ENCODE measurements at regions not wholly inside any gene's neighbourhood (a gene's known extent, or its start where the extent isn't known, plus 50 kb on each side); places are given as distances from the start of the nearest gene placed in this dataset.

DNA sequence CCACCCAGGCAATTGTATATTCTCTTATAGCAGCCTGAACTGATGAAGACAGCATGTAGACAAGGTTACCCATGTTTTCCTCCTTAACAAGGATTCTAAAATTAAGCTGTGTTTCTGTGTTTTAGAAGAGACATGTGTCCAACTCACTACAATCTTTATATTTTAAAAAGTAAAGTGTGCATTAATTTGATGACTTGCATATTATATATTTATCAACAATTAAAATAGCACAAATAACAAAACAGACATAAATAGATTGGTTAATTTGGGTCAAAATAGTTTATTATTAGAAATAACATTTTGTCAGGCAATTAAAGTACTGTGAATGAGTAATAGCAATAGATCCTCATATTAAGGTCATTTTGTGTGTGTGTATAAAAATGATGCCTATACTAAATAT, 357.1 kb downstream of the PDGFC start:
- no peak overlapping the region for H3K4me2 ChIP-seq
- Mint-ChIP-seq H3K27me3 (ENCODE audit: insufficient read depth, low read depth, poor library complexity) (no peaks in the 10 kb centered on the region), H3K27ac (no peak overlapping the region), H3K9me3 (no peaks in the 10 kb centered on the region), H3K4me3 (no peak overlapping the region), H3K36me3 (ENCODE audit: low read depth) (no peaks in the 10 kb centered on the region), H3K4me1 (peaks cover 6% of the 10 kb centered on the region; the same call in 2 of the 3 replicates)
- H3K36me3 ChIP-seq (ENCODE audit: insufficient read depth): no peaks in the 10 kb centered on the region
- ATAC-seq (no peak), DNase-seq (ENCODE audit: low spot score) (no peak)
- H3K4me1 ChIP-seq (ENCODE audit: insufficient read depth): no peaks in the 10 kb centered on the region
- no peaks in the 10 kb centered on the region for H3K9me2 ChIP-seq (ENCODE audit: insufficient read depth)
- H3F3A ChIP-seq (replicated peaks; ENCODE audit: low read depth): no peaks in the 10 kb centered on the region
- H2AFZ ChIP-seq: no peak overlapping the region
- TF ChIP-seq NANOG (IDR thresholded peaks at IDR 0.05; ENCODE audit: borderline replicate concordance) (no peak), ZNF114 (CRISPR knock-in tag; IDR thresholded peaks at IDR 0.05) (no peak), EZH2 (IDR thresholded peaks at IDR 0.05; ENCODE audit: low read depth, unreplicated experiment) (no peak), CREB1 (CRISPR knock-in tag; IDR thresholded peaks at IDR 0.05; ENCODE audit: low read depth) (no peak), EZH2phosphoT487 (IDR thresholded peaks at IDR 0.05; ENCODE audit: unreplicated experiment) (no peak), STAT1 (IDR thresholded peaks at IDR 0.05; ENCODE audit: unreplicated experiment) (no peak), ZNF331 (CRISPR knock-in tag; IDR thresholded peaks at IDR 0.05; ENCODE audit: low read depth) (no peak), POLR2AphosphoS5 (IDR thresholded peaks at IDR 0.05; ENCODE audit: low read depth) (no peak), JUNB (IDR thresholded peaks at IDR 0.05; ENCODE audit: unreplicated experiment) (no peak)
- TF ChIP-seq, protein P1, sequence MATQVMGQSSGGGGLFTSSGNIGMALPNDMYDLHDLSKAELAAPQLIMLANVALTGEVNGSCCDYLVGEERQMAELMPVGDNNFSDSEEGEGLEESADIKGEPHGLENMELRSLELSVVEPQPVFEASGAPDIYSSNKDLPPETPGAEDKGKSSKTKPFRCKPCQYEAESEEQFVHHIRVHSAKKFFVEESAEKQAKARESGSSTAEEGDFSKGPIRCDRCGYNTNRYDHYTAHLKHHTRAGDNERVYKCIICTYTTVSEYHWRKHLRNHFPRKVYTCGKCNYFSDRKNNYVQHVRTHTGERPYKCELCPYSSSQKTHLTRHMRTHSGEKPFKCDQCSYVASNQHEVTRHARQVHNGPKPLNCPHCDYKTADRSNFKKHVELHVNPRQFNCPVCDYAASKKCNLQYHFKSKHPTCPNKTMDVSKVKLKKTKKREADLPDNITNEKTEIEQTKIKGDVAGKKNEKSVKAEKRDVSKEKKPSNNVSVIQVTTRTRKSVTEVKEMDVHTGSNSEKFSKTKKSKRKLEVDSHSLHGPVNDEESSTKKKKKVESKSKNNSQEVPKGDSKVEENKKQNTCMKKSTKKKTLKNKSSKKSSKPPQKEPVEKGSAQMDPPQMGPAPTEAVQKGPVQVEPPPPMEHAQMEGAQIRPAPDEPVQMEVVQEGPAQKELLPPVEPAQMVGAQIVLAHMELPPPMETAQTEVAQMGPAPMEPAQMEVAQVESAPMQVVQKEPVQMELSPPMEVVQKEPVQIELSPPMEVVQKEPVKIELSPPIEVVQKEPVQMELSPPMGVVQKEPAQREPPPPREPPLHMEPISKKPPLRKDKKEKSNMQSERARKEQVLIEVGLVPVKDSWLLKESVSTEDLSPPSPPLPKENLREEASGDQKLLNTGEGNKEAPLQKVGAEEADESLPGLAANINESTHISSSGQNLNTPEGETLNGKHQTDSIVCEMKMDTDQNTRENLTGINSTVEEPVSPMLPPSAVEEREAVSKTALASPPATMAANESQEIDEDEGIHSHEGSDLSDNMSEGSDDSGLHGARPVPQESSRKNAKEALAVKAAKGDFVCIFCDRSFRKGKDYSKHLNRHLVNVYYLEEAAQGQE (IDR thresholded peaks at IDR 0.05; ENCODE audit: unreplicated experiment): no peak
- TF ChIP-seq, protein P2, sequence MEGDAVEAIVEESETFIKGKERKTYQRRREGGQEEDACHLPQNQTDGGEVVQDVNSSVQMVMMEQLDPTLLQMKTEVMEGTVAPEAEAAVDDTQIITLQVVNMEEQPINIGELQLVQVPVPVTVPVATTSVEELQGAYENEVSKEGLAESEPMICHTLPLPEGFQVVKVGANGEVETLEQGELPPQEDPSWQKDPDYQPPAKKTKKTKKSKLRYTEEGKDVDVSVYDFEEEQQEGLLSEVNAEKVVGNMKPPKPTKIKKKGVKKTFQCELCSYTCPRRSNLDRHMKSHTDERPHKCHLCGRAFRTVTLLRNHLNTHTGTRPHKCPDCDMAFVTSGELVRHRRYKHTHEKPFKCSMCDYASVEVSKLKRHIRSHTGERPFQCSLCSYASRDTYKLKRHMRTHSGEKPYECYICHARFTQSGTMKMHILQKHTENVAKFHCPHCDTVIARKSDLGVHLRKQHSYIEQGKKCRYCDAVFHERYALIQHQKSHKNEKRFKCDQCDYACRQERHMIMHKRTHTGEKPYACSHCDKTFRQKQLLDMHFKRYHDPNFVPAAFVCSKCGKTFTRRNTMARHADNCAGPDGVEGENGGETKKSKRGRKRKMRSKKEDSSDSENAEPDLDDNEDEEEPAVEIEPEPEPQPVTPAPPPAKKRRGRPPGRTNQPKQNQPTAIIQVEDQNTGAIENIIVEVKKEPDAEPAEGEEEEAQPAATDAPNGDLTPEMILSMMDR (conservative IDR thresholded peaks at IDR 0.05; ENCODE audit: low read depth in 2 of 2): no peak
- TF ChIP-seq, protein P3, sequence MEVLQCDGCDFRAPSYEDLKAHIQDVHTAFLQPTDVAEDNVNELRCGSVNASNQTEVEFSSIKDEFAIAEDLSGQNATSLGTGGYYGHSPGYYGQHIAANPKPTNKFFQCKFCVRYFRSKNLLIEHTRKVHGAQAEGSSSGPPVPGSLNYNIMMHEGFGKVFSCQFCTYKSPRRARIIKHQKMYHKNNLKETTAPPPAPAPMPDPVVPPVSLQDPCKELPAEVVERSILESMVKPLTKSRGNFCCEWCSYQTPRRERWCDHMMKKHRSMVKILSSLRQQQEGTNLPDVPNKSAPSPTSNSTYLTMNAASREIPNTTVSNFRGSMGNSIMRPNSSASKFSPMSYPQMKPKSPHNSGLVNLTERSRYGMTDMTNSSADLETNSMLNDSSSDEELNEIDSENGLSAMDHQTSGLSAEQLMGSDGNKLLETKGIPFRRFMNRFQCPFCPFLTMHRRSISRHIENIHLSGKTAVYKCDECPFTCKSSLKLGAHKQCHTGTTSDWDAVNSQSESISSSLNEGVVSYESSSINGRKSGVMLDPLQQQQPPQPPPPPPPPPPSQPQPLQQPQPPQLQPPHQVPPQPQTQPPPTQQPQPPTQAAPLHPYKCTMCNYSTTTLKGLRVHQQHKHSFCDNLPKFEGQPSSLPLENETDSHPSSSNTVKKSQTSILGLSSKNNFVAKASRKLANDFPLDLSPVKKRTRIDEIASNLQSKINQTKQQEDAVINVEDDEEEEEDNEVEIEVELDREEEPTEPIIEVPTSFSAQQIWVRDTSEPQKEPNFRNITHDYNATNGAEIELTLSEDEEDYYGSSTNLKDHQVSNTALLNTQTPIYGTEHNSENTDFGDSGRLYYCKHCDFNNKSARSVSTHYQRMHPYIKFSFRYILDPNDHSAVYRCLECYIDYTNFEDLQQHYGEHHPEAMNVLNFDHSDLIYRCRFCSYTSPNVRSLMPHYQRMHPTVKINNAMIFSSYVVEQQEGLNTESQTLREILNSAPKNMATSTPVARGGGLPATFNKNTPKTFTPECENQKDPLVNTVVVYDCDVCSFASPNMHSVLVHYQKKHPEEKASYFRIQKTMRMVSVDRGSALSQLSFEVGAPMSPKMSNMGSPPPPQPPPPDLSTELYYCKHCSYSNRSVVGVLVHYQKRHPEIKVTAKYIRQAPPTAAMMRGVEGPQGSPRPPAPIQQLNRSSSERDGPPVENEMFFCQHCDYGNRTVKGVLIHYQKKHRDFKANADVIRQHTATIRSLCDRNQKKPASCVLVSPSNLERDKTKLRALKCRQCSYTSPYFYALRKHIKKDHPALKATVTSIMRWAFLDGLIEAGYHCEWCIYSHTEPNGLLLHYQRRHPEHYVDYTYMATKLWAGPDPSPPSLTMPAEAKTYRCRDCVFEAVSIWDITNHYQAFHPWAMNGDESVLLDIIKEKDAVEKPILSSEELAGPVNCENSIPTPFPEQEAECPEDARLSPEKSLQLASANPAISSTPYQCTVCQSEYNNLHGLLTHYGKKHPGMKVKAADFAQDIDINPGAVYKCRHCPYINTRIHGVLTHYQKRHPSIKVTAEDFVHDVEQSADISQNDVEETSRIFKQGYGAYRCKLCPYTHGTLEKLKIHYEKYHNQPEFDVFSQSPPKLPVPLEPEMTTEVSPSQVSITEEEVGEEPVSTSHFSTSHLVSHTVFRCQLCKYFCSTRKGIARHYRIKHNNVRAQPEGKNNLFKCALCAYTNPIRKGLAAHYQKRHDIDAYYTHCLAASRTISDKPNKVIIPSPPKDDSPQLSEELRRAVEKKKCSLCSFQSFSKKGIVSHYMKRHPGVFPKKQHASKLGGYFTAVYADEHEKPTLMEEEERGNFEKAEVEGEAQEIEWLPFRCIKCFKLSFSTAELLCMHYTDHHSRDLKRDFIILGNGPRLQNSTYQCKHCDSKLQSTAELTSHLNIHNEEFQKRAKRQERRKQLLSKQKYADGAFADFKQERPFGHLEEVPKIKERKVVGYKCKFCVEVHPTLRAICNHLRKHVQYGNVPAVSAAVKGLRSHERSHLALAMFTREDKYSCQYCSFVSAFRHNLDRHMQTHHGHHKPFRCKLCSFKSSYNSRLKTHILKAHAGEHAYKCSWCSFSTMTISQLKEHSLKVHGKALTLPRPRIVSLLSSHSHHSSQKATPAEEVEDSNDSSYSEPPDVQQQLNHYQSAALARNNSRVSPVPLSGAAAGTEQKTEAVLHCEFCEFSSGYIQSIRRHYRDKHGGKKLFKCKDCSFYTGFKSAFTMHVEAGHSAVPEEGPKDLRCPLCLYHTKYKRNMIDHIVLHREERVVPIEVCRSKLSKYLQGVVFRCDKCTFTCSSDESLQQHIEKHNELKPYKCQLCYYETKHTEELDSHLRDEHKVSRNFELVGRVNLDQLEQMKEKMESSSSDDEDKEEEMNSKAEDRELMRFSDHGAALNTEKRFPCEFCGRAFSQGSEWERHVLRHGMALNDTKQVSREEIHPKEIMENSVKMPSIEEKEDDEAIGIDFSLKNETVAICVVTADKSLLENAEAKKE (CRISPR knock-in tag; IDR thresholded peaks at IDR 0.05): no peak
- TF ChIP-seq, protein P4, sequence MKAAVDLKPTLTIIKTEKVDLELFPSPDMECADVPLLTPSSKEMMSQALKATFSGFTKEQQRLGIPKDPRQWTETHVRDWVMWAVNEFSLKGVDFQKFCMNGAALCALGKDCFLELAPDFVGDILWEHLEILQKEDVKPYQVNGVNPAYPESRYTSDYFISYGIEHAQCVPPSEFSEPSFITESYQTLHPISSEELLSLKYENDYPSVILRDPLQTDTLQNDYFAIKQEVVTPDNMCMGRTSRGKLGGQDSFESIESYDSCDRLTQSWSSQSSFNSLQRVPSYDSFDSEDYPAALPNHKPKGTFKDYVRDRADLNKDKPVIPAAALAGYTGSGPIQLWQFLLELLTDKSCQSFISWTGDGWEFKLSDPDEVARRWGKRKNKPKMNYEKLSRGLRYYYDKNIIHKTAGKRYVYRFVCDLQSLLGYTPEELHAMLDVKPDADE (IDR thresholded peaks at IDR 0.05): no peak
- no peaks in the 10 kb centered on the region for H4K20me1 ChIP-seq (replicated peaks; ENCODE audit: insufficient read depth)
- H3K27ac ChIP-seq (ENCODE audit: low read depth): no peak overlapping the region
- H3K27me3 ChIP-seq (ENCODE audit: insufficient read depth): no peaks in the 10 kb centered on the region
- H3K79me2 ChIP-seq (replicated peaks; ENCODE audit: insufficient read depth): no peaks in the 10 kb centered on the region
- H3K4me3 ChIP-seq: no peak overlapping the region

Data from GM23338 (cell line).